ENCODE measurements at regions not wholly inside any gene's neighbourhood (a gene's known extent, or its start where the extent isn't known, plus 50 kb on each side); places are given as distances from the start of the nearest gene placed in this dataset.

GRCh38 chr22:27526901-27527300 is 274.7 kb downstream of the MN1 start:
- no peak for DNase-seq

GRCh38 chr22:27531782-27532530 is 269.6 kb downstream of the MN1 start:
- no peak for DNase-seq

- DNase-seq: no peak
Measured at GRCh38 chr22:27533105-27533745, 268.3 kb downstream of the MN1 start.

- no peak for DNase-seq
Measured at GRCh38 chr22:27534720-27535125, 266.8 kb downstream of the MN1 start.

GRCh38 chr22:27535452-27535851 is 266.1 kb downstream of the MN1 start:
- no peak for DNase-seq

- DNase-seq: no peak
Measured at GRCh38 chr22:27537501-27537900, 264.1 kb downstream of the MN1 start.

- DNase-seq: no peak
Measured at GRCh38 chr22:27538666-27539065, 262.9 kb downstream of the MN1 start.

GRCh38 chr22:27540247-27540646 is 261.3 kb downstream of the MN1 start:
- no peak for DNase-seq

GRCh38 chr22:27540656-27541396 is 260.7 kb downstream of the MN1 start:
- DNase-seq: no peak

GRCh38 chr22:27541836-27542235 is 259.7 kb downstream of the MN1 start:
- DNase-seq: no peak

GRCh38 chr22:27542602-27543001 is 259.0 kb downstream of the MN1 start:
- DNase-seq: no peak

GRCh38 chr22:27543460-27543859 is 258.1 kb downstream of the MN1 start:
- DNase-seq: no peak

GRCh38 chr22:27545085-27545484 is 256.5 kb downstream of the MN1 start:
- DNase-seq: no peak

GRCh38 chr22:27546157-27546935 is 255.2 kb downstream of the MN1 start:
- DNase-seq: no peak

GRCh38 chr22:27551402-27551801 is 250.2 kb downstream of the MN1 start:
- DNase-seq: no peak

- DNase-seq: no peak
Measured at GRCh38 chr22:27552176-27552575, 249.4 kb downstream of the MN1 start.

GRCh38 chr22:27552863-27553262 is 248.7 kb downstream of the MN1 start:
- no peak for DNase-seq

- no peak for DNase-seq
Measured at GRCh38 chr22:27554106-27554811, 247.3 kb downstream of the MN1 start.

- DNase-seq: no peak
Measured at GRCh38 chr22:27554841-27555456, 246.6 kb downstream of the MN1 start.

GRCh38 chr22:27556371-27556770 is 245.2 kb downstream of the MN1 start:
- no peak for DNase-seq

- DNase-seq: no peak
Measured at GRCh38 chr22:27557286-27558008, 244.1 kb downstream of the MN1 start.

All from NK-92 treated with Interleukin-12 subunit alpha and Interleukin-12 subunit beta, amount 100 ng/mL, for 24 hours (cell line).